Myocyte (in vitro differentiated cells): ENCODE measurements at regions not wholly inside any gene's neighbourhood (a gene's known extent, or its start where the extent isn't known, plus 50 kb on each side); places are given as distances from the start of the nearest gene placed in this dataset.
A peak's percentile ranks its signal among the peaks of the same experiment; 100 is the strongest.

ENCODE experiments used
- DNase-seq: peaks from one replicate; pipeline ENCODE4 v3.0.0-alpha.2; 2012; ENCODE audit warnings: low read depth

GRCh38 chr3:67288466-67289106, 290.5 kb downstream of the KBTBD8 start:
- no peak for DNase-seq

GRCh38 chr3:67289626-67290025, 291.5 kb downstream of the KBTBD8 start:
- DNase-seq, result peak; percentile 32

- no peak for DNase-seq
Measured at GRCh38 chr3:67290438-67290837, 292.3 kb downstream of the KBTBD8 start.

- peak; percentile 27 for DNase-seq
Measured at GRCh38 chr3:67291287-67292252, 293.5 kb downstream of the KBTBD8 start.

- peak; percentile 15 for DNase-seq
Measured at GRCh38 chr3:67292356-67293121, 294.4 kb downstream of the KBTBD8 start.

- no peak for DNase-seq
Measured at GRCh38 chr3:67294341-67294740, 296.2 kb downstream of the KBTBD8 start.

- DNase-seq, result no peak
Measured at GRCh38 chr3:67296039-67296892, 298.2 kb downstream of the KBTBD8 start.

GRCh38 chr3:67297715-67298475, 299.8 kb downstream of the KBTBD8 start:
- DNase-seq, result peak; percentile 54

- no peak for DNase-seq
Measured at GRCh38 chr3:67301556-67301955, 303.4 kb downstream of the KBTBD8 start.

- no peak for DNase-seq
Measured at GRCh38 chr3:67302489-67302888, 304.4 kb downstream of the KBTBD8 start.

GRCh38 chr3:67305160-67305559, 307.1 kb downstream of the KBTBD8 start:
- no peak for DNase-seq

- no peak for DNase-seq
Measured at GRCh38 chr3:67305922-67306321, 307.8 kb downstream of the KBTBD8 start.

GRCh38 chr3:67311440-67311839, 313.3 kb downstream of the KBTBD8 start:
- no peak for DNase-seq

GRCh38 chr3:67312155-67312554, 314.0 kb downstream of the KBTBD8 start:
- DNase-seq, result peak; percentile 3

GRCh38 chr3:67318162-67318561, 320.1 kb downstream of the KBTBD8 start:
- no peak for DNase-seq

GRCh38 chr3:67324554-67324953, 326.4 kb downstream of the KBTBD8 start:
- DNase-seq, result no peak
